BLaER1 (cell line): ENCODE measurements at regions not wholly inside any gene's neighbourhood (a gene's known extent, or its start where the extent isn't known, plus 50 kb on each side); places are given as distances from the start of the nearest gene placed in this dataset.
"Not testable (repeated sequence)": the region's sequence is repeated elsewhere in the genome, so short reads cannot be mapped to it uniquely, and the experiment has no call there.

Experiments used
- H3K27ac ChIP-seq: shearing (Covaris generic); formaldehyde crosslinking; 2 replicates; pipeline ENCODE4 v1.8.1; 2022
- H3K27me3 ChIP-seq: shearing (Covaris generic); formaldehyde crosslinking; 2 replicates; pipeline ENCODE4 v1.8.1; 2022
- H3K36me3 ChIP-seq: shearing (Covaris generic); formaldehyde crosslinking; 2 replicates; pipeline ENCODE4 v1.8.1; 2022
- H3K4me1 ChIP-seq: shearing (Covaris generic); formaldehyde crosslinking; 2 replicates; pipeline ENCODE4 v1.8.1; 2022
- H3K4me2 ChIP-seq: shearing (Covaris generic); formaldehyde crosslinking; 2 replicates; pipeline ENCODE4 v1.8.1; 2022
- H3K4me3 ChIP-seq: shearing (Covaris generic); formaldehyde crosslinking; 2 replicates; pipeline ENCODE4 v1.8.1; 2022
- H3K9ac ChIP-seq: shearing (Covaris generic); formaldehyde crosslinking; 2 replicates; pipeline ENCODE4 v1.8.1; 2022
- H3K9me3 ChIP-seq: shearing (Covaris generic); formaldehyde crosslinking; 2 replicates; pipeline ENCODE4 v1.8.1; 2022
- H4K20me1 ChIP-seq: shearing (Covaris generic); formaldehyde crosslinking; 2 replicates; pipeline ENCODE4 v1.8.1; 2022
- Cebpa-rat ChIP-seq: shearing (Covaris generic); IDR thresholded peaks from 2 replicates; pipeline ENCODE4 v1.8.1; 2022

GRCh38 chr3:70464465-70464864, 152.0 kb upstream of the MDFIC2 start:
- no peak for TF ChIP-seq Cebpa-rat
- no peaks in the 10 kb centered on the region for H3K36me3 ChIP-seq
- no peaks in the 10 kb centered on the region for H3K27me3 ChIP-seq
- no peaks in the 10 kb centered on the region for H4K20me1 ChIP-seq
- H3K9me3 ChIP-seq: peaks cover 13% of the 10 kb centered on the region
- no peak overlapping the region for H3K4me3 ChIP-seq
- H3K4me2 ChIP-seq: no peak overlapping the region
- H3K27ac ChIP-seq: no peak overlapping the region
- no peaks in the 10 kb centered on the region for H3K4me1 ChIP-seq
- no peak overlapping the region for H3K9ac ChIP-seq

- H3K4me1 ChIP-seq, H3K27me3 ChIP-seq, H3K4me2 ChIP-seq, H3K9me3 ChIP-seq, H3K27ac ChIP-seq, H3K36me3 ChIP-seq, H4K20me1 ChIP-seq, H3K9ac ChIP-seq, H3K4me3 ChIP-seq: not testable (repeated sequence)
Measured at GRCh38 chr3:70450220-70450619, 137.8 kb upstream of the MDFIC2 start.

- not testable (repeated sequence) for H3K9ac ChIP-seq, H3K27ac ChIP-seq, H3K4me2 ChIP-seq, H3K36me3 ChIP-seq, H4K20me1 ChIP-seq, H3K4me3 ChIP-seq, H3K4me1 ChIP-seq, H3K9me3 ChIP-seq, H3K27me3 ChIP-seq
Measured at GRCh38 chr3:70435422-70435821, 123.0 kb upstream of the MDFIC2 start.

- Histone ChIP-seq H3K4me1 (no peaks in the 10 kb centered on the region), H3K9me3 (no peaks in the 10 kb centered on the region), H3K4me2 (no peak overlapping the region), H3K36me3 (no peaks in the 10 kb centered on the region), H3K27me3 (no peaks in the 10 kb centered on the region), H3K27ac (no peak overlapping the region), H4K20me1 (no peaks in the 10 kb centered on the region), H3K9ac (no peak overlapping the region), H3K4me3 (no peak overlapping the region)
- TF ChIP-seq Cebpa-rat: no peak
Measured at GRCh38 chr3:70433091-70433490, 120.7 kb upstream of the MDFIC2 start.

- Histone ChIP-seq H3K4me1 (no peaks in the 10 kb centered on the region), H3K4me2 (no peak overlapping the region), H3K9me3 (no peaks in the 10 kb centered on the region), H3K27me3 (no peaks in the 10 kb centered on the region), H3K4me3 (no peak overlapping the region), H3K9ac (no peak overlapping the region), H3K27ac (no peak overlapping the region), H4K20me1 (no peaks in the 10 kb centered on the region), H3K36me3 (no peaks in the 10 kb centered on the region)
- TF ChIP-seq Cebpa-rat: no peak
Measured at GRCh38 chr3:70431911-70432310, 119.5 kb upstream of the MDFIC2 start.

- Histone ChIP-seq H3K4me3 (no peak overlapping the region), H3K4me2 (no peak overlapping the region), H4K20me1 (no peaks in the 10 kb centered on the region), H3K27ac (no peak overlapping the region), H3K9ac (no peak overlapping the region), H3K4me1 (no peaks in the 10 kb centered on the region), H3K9me3 (no peaks in the 10 kb centered on the region), H3K27me3 (no peaks in the 10 kb centered on the region), H3K36me3 (no peaks in the 10 kb centered on the region)
- TF ChIP-seq Cebpa-rat: no peak
Measured at GRCh38 chr3:70426071-70426470, 113.6 kb upstream of the MDFIC2 start.

GRCh38 chr3:70421506-70421905, 109.1 kb upstream of the MDFIC2 start:
- H3K4me2 ChIP-seq: no peak overlapping the region

GRCh38 chr3:70409018-70409417, 96.6 kb upstream of the MDFIC2 start:
- TF ChIP-seq Cebpa-rat: no peak
- Histone ChIP-seq H4K20me1 (no peaks in the 10 kb centered on the region), H3K9ac (no peak overlapping the region), H3K9me3 (peaks cover 15% of the 10 kb centered on the region), H3K27me3 (no peaks in the 10 kb centered on the region), H3K4me2 (no peak overlapping the region), H3K27ac (no peak overlapping the region), H3K4me3 (no peak overlapping the region), H3K36me3 (no peaks in the 10 kb centered on the region), H3K4me1 (no peaks in the 10 kb centered on the region)

More at GRCh38 chr3:70421506-70421905, 109.1 kb upstream of the MDFIC2 start:
- H3K36me3 ChIP-seq: no peaks in the 10 kb centered on the region
- H3K27ac ChIP-seq: no peak overlapping the region
- no peak for TF ChIP-seq Cebpa-rat
- H3K9ac ChIP-seq: no peak overlapping the region
- no peak overlapping the region for H3K4me3 ChIP-seq
- H3K27me3 ChIP-seq: no peaks in the 10 kb centered on the region
- no peaks in the 10 kb centered on the region for H3K9me3 ChIP-seq
- H3K4me1 ChIP-seq: no peaks in the 10 kb centered on the region
- no peaks in the 10 kb centered on the region for H4K20me1 ChIP-seq

- Histone ChIP-seq H3K9me3 (no peaks in the 10 kb centered on the region), H3K4me2 (no peak overlapping the region), H3K9ac (no peak overlapping the region), H3K4me3 (no peak overlapping the region), H3K4me1 (no peaks in the 10 kb centered on the region), H3K27me3 (no peaks in the 10 kb centered on the region), H3K27ac (no peak overlapping the region), H4K20me1 (no peaks in the 10 kb centered on the region), H3K36me3 (no peaks in the 10 kb centered on the region)
- no peak for TF ChIP-seq Cebpa-rat
Measured at GRCh38 chr3:70400194-70400593, 87.8 kb upstream of the MDFIC2 start.

GRCh38 chr3:70393881-70394612, 81.6 kb upstream of the MDFIC2 start:
- Histone ChIP-seq H3K27me3 (no peaks in the 10 kb centered on the region), H3K36me3 (no peaks in the 10 kb centered on the region), H3K4me3 (no peak overlapping the region), H3K9ac (no peak overlapping the region), H3K9me3 (peaks cover under 1% of the 10 kb centered on the region; the same call in 1 of the 2 replicates), H3K4me1 (no peaks in the 10 kb centered on the region), H3K4me2 (no peak overlapping the region), H4K20me1 (no peaks in the 10 kb centered on the region), H3K27ac (no peak overlapping the region)
- TF ChIP-seq Cebpa-rat: no peak

GRCh38 chr3:70392227-70392626, 79.8 kb upstream of the MDFIC2 start:
- Histone ChIP-seq H3K4me1 (no peaks in the 10 kb centered on the region), H3K9ac (no peak overlapping the region), H3K9me3 (peaks cover 3% of the 10 kb centered on the region; the same call in 1 of the 2 replicates), H3K4me3 (no peak overlapping the region), H3K4me2 (no peak overlapping the region), H4K20me1 (no peaks in the 10 kb centered on the region), H3K27ac (no peak overlapping the region), H3K36me3 (no peaks in the 10 kb centered on the region), H3K27me3 (no peaks in the 10 kb centered on the region)
- no peak for TF ChIP-seq Cebpa-rat
